SK-N-SH (cell line): ENCODE measurements at regions not wholly inside any gene's neighbourhood (a gene's known extent, or its start where the extent isn't known, plus 50 kb on each side); places are given as distances from the start of the nearest gene placed in this dataset.
"Not testable (repeated sequence)": the region's sequence is repeated elsewhere in the genome, so short reads cannot be mapped to it uniquely, and the experiment has no call there.

Experiments used
- CTCF ChIA-PET: fragments of 300-600, 350-600 bp; formaldehyde crosslinking; extraction: SDS; loops from one replicate; lab custom pipeline; 2021; lab: Yijun Ruan, JAX
- POLR2A ChIA-PET: fragments of 350-600 bp; sonication (Branson Sonifier 250); formaldehyde crosslinking; extraction: SDS; loops from one replicate; lab custom pipeline; 2020; ENCODE audit warnings: antibody characterized with exemption, inconsistent platforms; lab: Yijun Ruan, JAX
- DNase-seq: peaks from one replicate; pipeline ENCODE4 v3.0.0; 2012
- H2AFZ ChIP-seq: fragments of 200-600 bp; sonication (generic); 2 replicates; pipeline ENCODE4 v1.8.1; 2016; ENCODE audit warnings: antibody characterized with exemption, mild to moderate bottlenecking, low read depth
- H3F3A ChIP-seq: fragments of 200-600 bp; sonication (generic); replicated peaks from 2 replicates; pipeline ENCODE3; 2016; ENCODE audit warnings: antibody characterized with exemption, mild to moderate bottlenecking; ENCODE audit not compliant: insufficient read depth
- H3K27ac ChIP-seq, 2 experiments: fragments of 200-500 bp in 1 of 2; fragments of 200-600 bp in 1 of 2; sonication (Bioruptor generic) in 1 of 2; sonication (generic), shearing (Covaris generic) in 1 of 2; 2 replicates each; pipeline versions ENCODE4 v1.5.1 to v1.6.1; 2014 to 2016; ENCODE audit warnings: low read depth in 2 of 2, inconsistent platforms in 1 of 2, low read length in 1 of 2, mild to moderate bottlenecking in 1 of 2, mixed read lengths in 1 of 2
- H3K27me3 ChIP-seq: fragments of 200-600 bp; sonication (generic), shearing (Covaris generic); 2 replicates; pipeline ENCODE4 v1.6.1; 2016; ENCODE audit warnings: mixed run types; ENCODE audit not compliant: insufficient read depth
- H3K36me3 ChIP-seq, 2 experiments: fragments of 200-500 bp in 1 of 2; fragments of 200-600 bp in 1 of 2; sonication (Bioruptor generic) in 1 of 2; sonication (generic) in 1 of 2; replicated peaks in 1 of 2; 2 replicates each; pipeline versions ENCODE3 to v1.5.1; 2014 to 2016; ENCODE audit warnings: low read length in 1 of 2, mild to moderate bottlenecking in 1 of 2; ENCODE audit not compliant: insufficient read depth in 2 of 2, control insufficient read depth in 1 of 2
- H3K4me1 ChIP-seq, 2 experiments: fragments of 200-500 bp in 1 of 2; fragments of 200-600 bp in 1 of 2; sonication (Bioruptor generic) in 1 of 2; sonication (generic), shearing (Covaris generic) in 1 of 2; 2 replicates each; pipeline versions ENCODE4 v1.5.1 to v1.6.1; 2014 to 2016; ENCODE audit warnings: low read depth in 1 of 2, low read length in 1 of 2, mixed run types in 1 of 2; ENCODE audit not compliant: insufficient read depth in 2 of 2, control insufficient read depth in 1 of 2
- H3K4me2 ChIP-seq: fragments of 200-600 bp; sonication (generic), shearing (Covaris generic); 2 replicates; pipeline ENCODE4 v1.6.1; 2017; ENCODE audit warnings: mixed run types
- H3K4me3 ChIP-seq, 2 experiments: fragments of 200-500 bp in 1 of 2; fragments of 200-600 bp in 1 of 2; sonication (Bioruptor generic) in 1 of 2; sonication (generic), shearing (Covaris generic) in 1 of 2; 2 replicates each; pipeline versions ENCODE4 v1.5.1 to v1.8.1; 2014 to 2016; ENCODE audit warnings: low read depth in 2 of 2, inconsistent platforms in 1 of 2, low read length in 1 of 2, mild to moderate bottlenecking in 1 of 2, mixed read lengths in 1 of 2, moderate library complexity in 1 of 2
- H3K79me2 ChIP-seq: fragments of 200-600 bp; sonication (generic); 2 replicates; pipeline ENCODE4 v1.8.1; 2017; ENCODE audit warnings: mild to moderate bottlenecking; ENCODE audit not compliant: insufficient read depth
- H3K9ac ChIP-seq: fragments of 200-600 bp; sonication (generic); 2 replicates; pipeline ENCODE4 v1.6.1; 2017; ENCODE audit warnings: mixed run types
- H3K9me2 ChIP-seq: fragments of 200-600 bp; sonication (generic); 2 replicates; pipeline ENCODE4 v1.6.1; 2017; ENCODE audit warnings: mixed run types
- H3K9me3 ChIP-seq: fragments of 200-600 bp; sonication (generic); 2 replicates; pipeline ENCODE4 v1.6.1; 2017; ENCODE audit warnings: mixed run types, mild to moderate bottlenecking, moderate library complexity
- H4K20me1 ChIP-seq: fragments of 200-600 bp; sonication (generic); 2 replicates; pipeline ENCODE4 v1.6.1; 2017; ENCODE audit warnings: mild to moderate bottlenecking, mixed run types; ENCODE audit not compliant: insufficient read depth
- CHD2 ChIP-seq: fragments of 150-350 bp; IDR thresholded peaks from 2 replicates; pipeline ENCODE4 v1.6.1; 2018; ENCODE audit warnings: low read length; ENCODE audit not compliant: partially characterized antibody
- ELF1 ChIP-seq: IDR thresholded peaks from 2 replicates; pipeline ENCODE4 v1.4.0; 2012
- EP300 ChIP-seq, 2 experiments: IDR thresholded peaks; 2 replicates each; pipeline versions ENCODE4 v1.4.0 to v1.6.1; 2012; ENCODE audit warnings: borderline replicate concordance in 1 of 2, low read depth in 1 of 2, low read length in 1 of 2
- FOXJ3 ChIP-seq: sonication (generic); formaldehyde crosslinking; IDR thresholded peaks from 2 replicates; pipeline ENCODE4 v1.5.1; 2020; ENCODE audit warnings: mild to moderate bottlenecking, missing genetic modification reagents
- GABPA ChIP-seq: IDR thresholded peaks from 2 replicates; pipeline ENCODE4 v1.4.0; 2012; ENCODE audit warnings: low read depth, mild to moderate bottlenecking
- GATA2 ChIP-seq: sonication (generic); formaldehyde crosslinking; IDR thresholded peaks from 2 replicates; pipeline ENCODE4 v1.5.0; 2020; ENCODE audit warnings: mild to moderate bottlenecking, missing genetic modification reagents
- JUND ChIP-seq: IDR thresholded peaks from 2 replicates; pipeline ENCODE4 v1.4.0; 2012
- MXI1 ChIP-seq: IDR thresholded peaks from 2 replicates; pipeline ENCODE4 v1.6.1; 2012; ENCODE audit warnings: mild to moderate bottlenecking, low read depth, low read length, improper control_type of control experiment
- NFIC ChIP-seq: IDR thresholded peaks from 2 replicates; pipeline ENCODE4 v1.4.0; 2012; ENCODE audit warnings: borderline replicate concordance
- NRF1 ChIP-seq: IDR thresholded peaks from 2 replicates; pipeline ENCODE4 v1.6.1; 2012; ENCODE audit warnings: low read depth, mild to moderate bottlenecking, low read length
- POLR2AphosphoS5 ChIP-seq: IDR thresholded peaks from 2 replicates; pipeline ENCODE4 v1.6.1; 2012; ENCODE audit warnings: low read depth, low read length
- RCOR1 ChIP-seq: fragments of 150-350 bp; IDR thresholded peaks from 2 replicates; pipeline ENCODE4 v1.6.1; 2017; ENCODE audit warnings: antibody characterized with exemption, low read length
- SIN3A ChIP-seq: IDR thresholded peaks from 2 replicates; pipeline ENCODE4 v1.6.1; 2012; ENCODE audit warnings: low read depth, mild to moderate bottlenecking, low read length, moderate library complexity, borderline replicate concordance
- WGBS: methylation state at CpG from one replicate; pipeline ENCODE4 v1.1.6; 2017; ENCODE audit warnings: low lambda C conversion rate; 5-methylcytosine and 5-hydroxymethylcytosine counted together
- TF ChIP-seq, protein P1 (sequence below): IDR thresholded peaks from 2 replicates; pipeline ENCODE4 v1.4.0; 2012; ENCODE audit warnings: low read depth, borderline replicate concordance
- TF ChIP-seq, protein P2 (sequence below): IDR thresholded peaks from 2 replicates; pipeline ENCODE4 v1.4.0; 2012; ENCODE audit warnings: low read depth

GRCh38 chr18:68164909-68165308, 550.0 kb downstream of the TMX3 start:
- TF ChIP-seq ELF1 (no peak), GATA2 (no peak), EP300 (IDR thresholded peaks at IDR 0.05; ENCODE audit: borderline replicate concordance in 1 of 2, low read depth in 1 of 2, low read length in 1 of 2) (no peak), NFIC (no peak), SIN3A (no peak), GABPA (no peak), POLR2AphosphoS5 (no peak), JUND (no peak)
- TF ChIP-seq, protein P1, sequence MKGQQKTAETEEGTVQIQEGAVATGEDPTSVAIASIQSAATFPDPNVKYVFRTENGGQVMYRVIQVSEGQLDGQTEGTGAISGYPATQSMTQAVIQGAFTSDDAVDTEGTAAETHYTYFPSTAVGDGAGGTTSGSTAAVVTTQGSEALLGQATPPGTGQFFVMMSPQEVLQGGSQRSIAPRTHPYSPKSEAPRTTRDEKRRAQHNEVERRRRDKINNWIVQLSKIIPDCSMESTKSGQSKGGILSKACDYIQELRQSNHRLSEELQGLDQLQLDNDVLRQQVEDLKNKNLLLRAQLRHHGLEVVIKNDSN: no peak
- H3K4me2 ChIP-seq: no peak overlapping the region
- no peaks in the 10 kb centered on the region for H3K36me3 ChIP-seq
- ChIA-PET CTCF (no interaction called here), POLR2A (interaction anchor here (0.7 kb wide), 1 partner anchor 550 kb away, joined by 3 read pairs; no protein-coding TSS in a partner anchor)
- no peaks in the 10 kb centered on the region for H3K79me2 ChIP-seq
- no peaks in the 10 kb centered on the region for H3F3A ChIP-seq
- H3K27ac ChIP-seq: no peak overlapping the region
- no peak for DNase-seq
- H3K4me3 ChIP-seq: no peak overlapping the region
- no peaks in the 10 kb centered on the region for H3K27me3 ChIP-seq
- no peaks in the 10 kb centered on the region for H3K9me2 ChIP-seq
- 75% methylated on average over 4 of the region's 4 CpGs for WGBS
- peaks cover 7% of the 10 kb centered on the region; the same call in 1 of the 2 replicates for H3K9me3 ChIP-seq
- no peak overlapping the region for H3K9ac ChIP-seq
- H2AFZ ChIP-seq: no peak overlapping the region
- no peaks in the 10 kb centered on the region for H3K4me1 ChIP-seq
- no peaks in the 10 kb centered on the region for H4K20me1 ChIP-seq

DNA sequence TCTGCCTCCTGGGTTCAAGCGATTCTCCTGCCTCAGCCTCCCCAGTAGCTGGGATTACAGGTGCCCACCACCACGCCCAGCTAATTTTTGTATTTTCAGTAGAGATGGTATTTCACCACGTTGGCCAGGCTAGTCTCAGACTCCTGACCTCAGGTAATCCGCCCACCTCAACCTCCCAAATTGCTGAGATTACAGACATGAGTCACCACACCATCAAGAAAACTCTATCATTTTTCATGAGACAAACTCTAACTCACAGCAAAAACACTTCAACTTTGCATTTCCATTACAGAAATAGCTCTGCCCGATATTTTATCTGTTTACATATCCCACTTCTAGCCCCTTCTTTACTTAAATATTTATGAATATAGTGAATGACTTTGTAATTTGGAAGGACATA, 561.1 kb downstream of the TMX3 start:
- H2AFZ ChIP-seq, H3K9ac ChIP-seq, H3K27me3 ChIP-seq, H3K9me3 ChIP-seq, H3K27ac ChIP-seq, H3K4me2 ChIP-seq, H4K20me1 ChIP-seq, DNase-seq, H3K4me1 ChIP-seq, H3K4me3 ChIP-seq, H3K9me2 ChIP-seq, H3F3A ChIP-seq, H3K79me2 ChIP-seq, H3K36me3 ChIP-seq, CTCF ChIA-PET, POLR2A ChIA-PET: not testable (repeated sequence)
- 73% methylated on average over 5 of the region's 5 CpGs for WGBS

GRCh38 chr18:68152770-68153169, 562.1 kb downstream of the TMX3 start:
- no peaks in the 10 kb centered on the region for H3K36me3 ChIP-seq
- DNase-seq: no peak
- CTCF ChIA-PET: no interaction called here

More at GRCh38 chr18:68152770-68153169, 562.1 kb downstream of the TMX3 start:
- Histone ChIP-seq H2AFZ (no peak overlapping the region), H3K9ac (no peak overlapping the region), H3K9me2 (no peaks in the 10 kb centered on the region), H4K20me1 (no peaks in the 10 kb centered on the region), H3K4me3 (no peak overlapping the region), H3K4me2 (no peak overlapping the region), H3K79me2 (no peaks in the 10 kb centered on the region), H3K9me3 (no peaks in the 10 kb centered on the region), H3F3A (no peaks in the 10 kb centered on the region), H3K27me3 (no peaks in the 10 kb centered on the region), H3K27ac (no peak overlapping the region), H3K4me1 (no peaks in the 10 kb centered on the region)
- TF ChIP-seq RCOR1 (no peak), NRF1 (no peak), MXI1 (no peak), FOXJ3 (CRISPR knock-in tag) (no peak), CHD2 (no peak)
- TF ChIP-seq, protein P2, sequence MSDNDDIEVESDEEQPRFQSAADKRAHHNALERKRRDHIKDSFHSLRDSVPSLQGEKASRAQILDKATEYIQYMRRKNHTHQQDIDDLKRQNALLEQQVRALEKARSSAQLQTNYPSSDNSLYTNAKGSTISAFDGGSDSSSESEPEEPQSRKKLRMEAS: no peak
- POLR2A ChIA-PET: no interaction called here
- 91% methylated on average over 6 of the region's 7 CpGs for WGBS
